ENCODE measurements at regions not wholly inside any gene's neighbourhood (a gene's known extent, or its start where the extent isn't known, plus 50 kb on each side); places are given as distances from the start of the nearest gene placed in this dataset.

GRCh38 chr10:71080381-71081228 is 131.8 kb upstream of the UNC5B start:
- Mint-ChIP-seq H3K27ac (no peak overlapping the region), H3K9me3 (no peaks in the 10 kb centered on the region), H3K4me3 (no peak overlapping the region), H3K36me3 (ENCODE audit: low read depth) (no peaks in the 10 kb centered on the region), H3K27me3 (ENCODE audit: insufficient read depth) (peaks cover 46% of the 10 kb centered on the region), H3K4me1 (ENCODE audit: low read depth) (no peaks in the 10 kb centered on the region)
- no peak for DNase-seq
- TF ChIP-seq CTCF (IDR thresholded peaks at IDR 0.05): no peak

GRCh38 chr10:71081229-71081560 is 131.2 kb upstream of the UNC5B start:
- TF ChIP-seq CTCF (IDR thresholded peaks at IDR 0.05): no peak
- Mint-ChIP-seq H3K4me3 (no peak overlapping the region), H3K9me3 (no peaks in the 10 kb centered on the region), H3K36me3 (ENCODE audit: low read depth) (no peaks in the 10 kb centered on the region), H3K4me1 (ENCODE audit: low read depth) (no peaks in the 10 kb centered on the region), H3K27ac (no peak overlapping the region), H3K27me3 (ENCODE audit: insufficient read depth) (peaks cover 45% of the 10 kb centered on the region)
- no peak for DNase-seq

GRCh38 chr10:71081912-71082311 is 130.5 kb upstream of the UNC5B start:
- Mint-ChIP-seq H3K4me1 (ENCODE audit: low read depth) (no peaks in the 10 kb centered on the region), H3K27me3 (ENCODE audit: insufficient read depth) (peaks cover 38% of the 10 kb centered on the region), H3K9me3 (no peaks in the 10 kb centered on the region), H3K27ac (no peak overlapping the region), H3K4me3 (no peak overlapping the region), H3K36me3 (ENCODE audit: low read depth) (no peaks in the 10 kb centered on the region)
- no peak for TF ChIP-seq CTCF (IDR thresholded peaks at IDR 0.05)
- no peak for DNase-seq

- no peaks in the 10 kb centered on the region for H3K36me3 Mint-ChIP-seq (ENCODE audit: low read depth)
- no peak overlapping the region for H3K4me3 Mint-ChIP-seq
- peaks cover 31% of the 10 kb centered on the region for H3K27me3 Mint-ChIP-seq (ENCODE audit: insufficient read depth)
- no peak for DNase-seq
- H3K9me3 Mint-ChIP-seq: no peaks in the 10 kb centered on the region
- no peaks in the 10 kb centered on the region for H3K4me1 Mint-ChIP-seq (ENCODE audit: low read depth)
- no peak for TF ChIP-seq CTCF (IDR thresholded peaks at IDR 0.05)
- H3K27ac Mint-ChIP-seq: no peak overlapping the region
Measured at GRCh38 chr10:71082960-71083715, 129.2 kb upstream of the UNC5B start.

GRCh38 chr10:71083716-71083975 is 128.7 kb upstream of the UNC5B start:
- no peak overlapping the region for H3K27ac Mint-ChIP-seq

More at GRCh38 chr10:71083716-71083975, 128.7 kb upstream of the UNC5B start:
- H3K4me1 Mint-ChIP-seq (ENCODE audit: low read depth): no peaks in the 10 kb centered on the region
- H3K36me3 Mint-ChIP-seq (ENCODE audit: low read depth): no peaks in the 10 kb centered on the region
- no peak overlapping the region for H3K4me3 Mint-ChIP-seq
- H3K9me3 Mint-ChIP-seq: no peaks in the 10 kb centered on the region
- no peak for DNase-seq
- TF ChIP-seq CTCF (IDR thresholded peaks at IDR 0.05): no peak
- peaks cover 29% of the 10 kb centered on the region for H3K27me3 Mint-ChIP-seq (ENCODE audit: insufficient read depth)

All from HFFc6 (cell line).